ENCODE measurements at regions not wholly inside any gene's neighbourhood (a gene's known extent, or its start where the extent isn't known, plus 50 kb on each side); places are given as distances from the start of the nearest gene placed in this dataset.

- DNase-seq (ENCODE audit: low read depth), result no peak
Observed at GRCh38 chr12:125225641-125226040, 160.4 kb downstream of the AACS start.

- DNase-seq (ENCODE audit: low read depth), result no peak
Observed at GRCh38 chr12:125228519-125229260, 163.5 kb downstream of the AACS start.

- no peak for DNase-seq (ENCODE audit: low read depth)
Observed at GRCh38 chr12:125229878-125230530, 164.8 kb downstream of the AACS start.

DNA sequence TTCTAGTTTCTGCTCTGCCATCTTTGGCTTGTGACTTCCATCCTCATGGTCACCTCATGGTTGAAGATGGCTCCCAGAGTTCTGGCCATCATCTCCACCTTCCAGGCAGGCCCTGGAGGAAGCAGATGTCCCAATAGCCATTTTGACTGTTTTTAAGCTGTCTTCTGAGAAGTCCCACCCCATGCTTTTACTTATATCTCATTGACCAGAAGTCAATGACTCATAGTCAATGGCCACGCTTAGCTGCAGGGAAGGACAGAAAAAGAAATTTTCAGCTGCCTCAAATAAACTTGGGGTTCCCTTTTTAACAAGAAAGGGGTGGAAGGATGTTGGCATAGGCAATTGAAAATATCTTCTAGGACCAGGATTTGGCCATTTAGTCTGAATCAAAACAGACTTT is 168.1 kb downstream of the AACS start:
- DNase-seq (ENCODE audit: low read depth), result no peak

DNA sequence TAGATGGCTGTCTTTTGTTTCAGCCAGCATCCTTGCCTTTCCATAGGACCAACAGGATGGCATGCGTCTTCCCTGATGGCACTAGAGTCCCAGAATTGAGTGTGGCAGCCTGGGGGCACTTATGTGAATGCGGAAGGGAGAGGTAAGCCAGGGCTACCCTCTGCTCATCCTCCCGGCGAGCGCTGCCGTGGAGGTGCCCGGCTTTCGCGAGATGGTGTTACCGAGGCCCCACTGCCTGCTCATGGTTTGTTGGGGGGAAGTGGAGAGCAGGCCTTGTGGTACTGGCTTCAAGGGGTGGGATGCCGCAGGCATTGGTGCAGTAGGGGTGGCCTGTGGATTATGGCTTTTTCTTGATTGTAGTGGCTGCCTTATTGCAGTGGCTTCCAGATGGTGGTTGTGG is 174.3 kb downstream of the AACS start:
- no peak for DNase-seq (ENCODE audit: low read depth)

GRCh38 chr12:125240717-125241116 is 175.5 kb downstream of the AACS start:
- no peak for DNase-seq (ENCODE audit: low read depth)

GRCh38 chr12:125243811-125244210 is 178.6 kb downstream of the AACS start:
- DNase-seq (ENCODE audit: low read depth), result no peak

GRCh38 chr12:125244338-125244737 is 179.1 kb downstream of the AACS start:
- no peak for DNase-seq (ENCODE audit: low read depth)

DNA sequence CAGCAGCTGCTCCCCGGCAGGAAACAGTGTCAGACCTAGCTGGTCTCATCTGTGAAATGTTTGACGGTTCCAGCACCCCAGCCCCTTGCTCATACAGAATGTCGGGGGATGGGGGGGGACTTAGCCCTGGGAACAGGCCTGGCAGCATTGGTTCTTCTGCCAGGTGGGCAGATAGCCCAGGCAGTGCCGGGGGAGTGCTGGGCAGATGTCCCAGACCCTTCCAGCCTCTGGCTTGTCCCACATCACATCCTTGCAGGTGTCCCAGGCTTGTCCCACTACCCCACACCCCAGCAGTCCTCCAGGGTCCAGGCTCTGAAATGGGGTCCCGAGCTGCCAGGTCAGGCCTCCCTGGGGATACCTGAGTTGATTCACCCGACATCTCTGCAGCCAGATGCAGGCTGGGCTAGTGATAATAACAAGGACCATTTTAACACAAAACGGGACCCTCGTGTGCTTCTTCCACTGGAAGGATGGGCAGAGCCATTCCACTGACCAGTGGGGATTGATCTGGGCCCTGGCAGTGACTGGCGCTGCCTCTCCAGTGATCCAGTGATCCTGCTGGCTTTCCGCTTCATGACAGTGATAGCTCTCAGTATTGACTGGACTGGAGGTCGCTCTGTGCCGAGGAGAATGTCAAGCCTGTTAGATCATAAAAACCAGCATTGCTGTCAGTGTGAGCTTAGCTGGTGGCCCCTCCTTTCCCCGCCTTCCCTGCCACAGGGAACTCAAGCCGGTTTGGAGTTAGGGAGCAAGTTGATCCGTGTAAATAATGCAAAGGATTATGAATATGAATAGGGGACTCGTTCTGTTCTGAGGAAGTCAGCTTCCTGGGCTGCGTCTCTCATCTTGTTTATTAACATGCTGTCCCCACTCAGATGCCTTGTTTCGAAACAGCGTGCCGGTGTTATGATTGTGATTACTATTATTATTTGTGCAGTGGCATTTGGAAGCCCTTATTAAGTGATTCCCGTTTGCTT is 180.6 kb downstream of the AACS start:
- DNase-seq (ENCODE audit: low read depth), result no peak

GRCh38 chr12:125247477-125247876 is 182.2 kb downstream of the AACS start:
- DNase-seq (ENCODE audit: low read depth), result no peak

DNA sequence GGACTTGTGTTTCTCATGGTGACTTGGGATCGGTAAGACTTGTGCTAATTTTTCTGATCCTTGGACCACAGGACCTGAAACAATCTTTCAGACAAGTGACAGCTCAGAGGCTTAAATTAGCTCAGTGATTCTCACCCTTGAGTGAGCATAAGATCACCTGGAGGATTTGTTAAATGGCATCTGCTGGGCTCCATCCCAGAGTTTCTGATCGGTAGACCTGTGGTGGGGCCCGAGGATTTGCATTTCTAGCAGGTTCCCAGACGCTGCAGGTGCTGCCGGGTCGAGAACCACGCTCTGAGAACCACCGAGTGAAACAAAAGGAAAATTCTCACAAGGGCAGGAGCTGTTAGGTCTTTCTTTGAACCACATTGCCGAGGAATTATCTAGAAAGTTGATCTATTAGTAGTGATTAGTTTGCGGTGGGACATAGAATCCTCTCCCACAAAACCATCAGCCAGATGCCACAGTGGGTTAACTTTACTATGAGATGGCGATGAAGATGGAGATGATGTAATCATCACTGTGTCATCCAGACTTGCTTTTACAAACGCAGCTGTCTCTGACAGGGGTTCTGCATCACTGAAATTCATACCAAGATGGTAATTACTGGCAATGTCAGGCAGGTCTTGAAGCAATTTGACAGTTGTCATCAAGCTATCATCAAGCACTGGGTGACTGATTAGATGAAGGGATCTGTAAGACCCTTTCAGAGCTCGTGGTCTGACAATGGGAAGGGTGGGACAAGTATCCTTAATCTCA is 184.0 kb downstream of the AACS start:
- DNase-seq (ENCODE audit: low read depth), result no peak

DNA sequence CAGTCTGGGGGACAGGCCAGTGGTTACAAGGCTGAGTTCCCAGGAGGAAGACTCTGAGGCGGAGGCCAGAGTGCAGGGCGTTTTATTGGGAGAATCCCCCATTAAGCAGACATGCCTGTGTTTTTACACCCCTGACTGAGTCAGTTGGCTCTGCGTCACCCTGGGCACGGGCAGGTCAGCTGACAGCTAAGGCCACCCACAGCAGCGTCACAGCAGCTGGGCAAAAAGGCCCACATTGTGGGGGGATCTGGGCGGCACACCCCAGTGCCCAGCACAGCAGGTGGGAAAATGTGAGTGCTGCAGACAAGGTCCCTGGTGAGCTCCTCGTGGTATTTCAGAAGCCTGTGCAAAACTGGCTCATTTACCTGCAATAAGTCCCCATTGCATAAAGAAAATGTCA is 184.7 kb downstream of the AACS start:
- DNase-seq (ENCODE audit: low read depth), result no peak

DNA sequence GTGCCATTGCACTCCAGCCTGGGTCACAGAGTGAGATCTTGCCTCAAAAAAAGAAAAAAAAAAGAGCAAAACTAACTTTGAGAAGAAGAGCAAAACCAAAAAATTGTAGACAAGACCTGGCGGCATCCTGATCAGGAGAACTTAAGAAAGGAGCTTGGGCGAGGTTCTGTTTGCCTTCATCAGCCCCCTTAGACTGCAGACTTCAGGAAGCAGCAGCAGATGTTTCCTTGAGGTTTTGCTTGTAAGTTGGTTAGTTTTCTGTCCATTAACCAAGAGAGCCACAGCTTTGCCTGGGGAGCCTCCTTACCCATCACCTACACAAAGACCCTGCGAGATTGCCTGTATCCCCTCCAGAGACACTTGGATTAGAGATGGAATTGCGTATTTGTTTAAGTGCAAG is 189.0 kb downstream of the AACS start:
- no peak for DNase-seq (ENCODE audit: low read depth)

- DNase-seq (ENCODE audit: low read depth), result no peak
Observed at GRCh38 chr12:125254856-125255255, 189.6 kb downstream of the AACS start.

- DNase-seq (ENCODE audit: low read depth), result no peak
Observed at GRCh38 chr12:125255935-125256633, 190.8 kb downstream of the AACS start.

- no peak for DNase-seq (ENCODE audit: low read depth)
Observed at GRCh38 chr12:125256634-125256936, 191.3 kb downstream of the AACS start.

GRCh38 chr12:125259178-125259867 is 194.1 kb downstream of the AACS start:
- no peak for DNase-seq (ENCODE audit: low read depth)

DNA sequence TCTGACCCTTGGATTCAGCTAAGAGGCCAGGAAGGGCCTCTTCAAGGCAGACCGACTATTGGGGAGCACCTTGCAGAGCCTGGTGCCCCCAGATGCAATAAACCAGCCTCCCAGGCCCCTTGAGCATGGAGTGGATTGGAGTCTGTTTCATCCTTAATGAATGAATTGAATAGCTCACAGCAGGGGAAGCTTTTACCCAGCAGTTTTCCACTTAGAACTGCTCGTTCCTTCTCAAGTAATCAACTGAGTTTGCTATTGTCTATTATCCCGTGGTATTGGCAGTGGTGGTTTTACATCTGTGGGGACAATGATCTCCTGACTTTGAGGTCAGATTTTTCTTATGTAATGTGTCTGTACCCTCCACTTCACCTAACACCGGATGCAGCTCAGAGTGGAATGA is 197.6 kb downstream of the AACS start:
- no peak for DNase-seq (ENCODE audit: low read depth)

DNA sequence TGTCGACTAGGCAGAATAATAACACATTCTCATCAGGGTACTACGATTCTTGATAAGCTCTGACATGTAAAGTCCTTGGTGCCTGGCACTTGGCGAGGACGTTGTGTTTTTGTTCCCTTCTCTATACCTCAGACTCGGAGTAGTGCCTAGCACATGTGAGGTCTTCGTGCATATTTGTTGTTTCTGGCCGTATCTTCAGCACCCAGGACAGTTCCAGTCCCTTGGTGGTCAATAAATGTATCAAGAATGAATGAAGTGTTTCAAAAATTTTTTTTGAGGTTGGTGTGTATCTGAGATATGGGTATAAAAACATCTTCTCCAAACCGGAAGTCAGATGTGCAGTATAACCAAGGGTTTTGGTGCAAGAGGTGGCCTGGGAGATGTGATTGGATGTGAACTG is 198.2 kb downstream of the AACS start:
- no peak for DNase-seq (ENCODE audit: low read depth)

DNA sequence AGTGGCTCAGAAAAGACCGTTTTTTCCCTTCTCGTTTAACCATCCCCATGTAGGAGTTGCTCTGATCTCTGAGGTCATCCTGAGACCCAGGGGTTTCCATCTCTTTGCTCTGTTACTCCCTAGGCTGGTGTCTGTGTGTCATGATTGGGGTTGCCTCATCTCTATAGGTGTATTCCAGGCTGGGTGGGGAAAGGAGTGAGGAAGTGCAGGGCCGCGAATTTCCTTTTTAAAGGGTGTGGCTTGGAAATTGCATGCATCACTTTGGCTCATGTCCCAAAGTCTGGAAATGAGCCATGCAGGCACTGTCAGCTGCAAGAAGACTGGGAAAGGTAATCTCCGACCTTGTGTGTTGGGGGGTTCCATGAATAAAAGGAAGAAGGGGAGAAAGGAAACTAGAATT is 201.9 kb downstream of the AACS start:
- DNase-seq (ENCODE audit: low read depth), result no peak

DNA sequence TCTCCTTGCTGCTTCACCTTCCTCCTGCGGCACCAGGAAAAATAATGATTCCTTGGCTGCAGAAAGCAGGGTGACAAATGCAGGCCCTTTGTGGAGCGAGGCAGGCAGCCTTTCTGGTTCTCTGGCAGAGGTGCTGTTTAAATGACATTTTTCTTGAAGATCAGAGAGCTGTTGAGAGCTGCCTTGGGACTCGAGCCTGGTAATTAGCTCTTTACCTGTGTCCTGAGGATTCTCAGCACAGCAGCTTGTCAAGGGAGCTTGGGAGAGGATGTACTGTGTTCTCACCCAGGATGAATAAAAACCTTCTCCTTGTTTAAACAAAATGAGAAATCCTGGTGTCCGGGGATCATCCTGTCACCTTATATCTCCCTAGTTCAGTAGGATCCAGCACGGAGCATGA is 204.0 kb downstream of the AACS start:
- no peak for DNase-seq (ENCODE audit: low read depth)
